ENCODE measurements at regions not wholly inside any gene's neighbourhood (a gene's known extent, or its start where the extent isn't known, plus 50 kb on each side); places are given as distances from the start of the nearest gene placed in this dataset.

DNA sequence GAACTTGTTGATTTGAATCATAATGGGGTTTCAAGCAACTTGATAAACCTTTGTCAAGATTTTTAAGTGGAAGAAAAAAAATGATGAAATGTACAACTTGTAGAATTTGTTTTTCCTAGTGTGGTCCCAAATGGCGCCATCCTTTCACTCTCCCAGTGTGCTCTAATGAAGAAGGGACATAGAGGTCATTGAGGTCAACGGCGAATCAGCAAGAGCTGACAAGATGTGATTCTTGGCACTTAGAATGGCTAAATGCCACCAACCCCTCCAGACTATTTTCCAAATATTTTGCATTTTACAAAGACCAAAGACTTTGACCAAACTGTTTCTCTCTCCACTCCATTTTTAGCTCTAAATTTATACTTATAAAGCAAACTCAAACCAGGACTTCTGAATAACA lies 320.2 kb upstream of the MME start:
- intact Hi-C loops (cut with micrococcal nuclease; ENCODE audit: unreplicated experiment): no loop called here
- no peaks in the 10 kb centered on the region for H3K27me3 ChIP-seq (replicated peaks; ENCODE audit: control insufficient read depth, insufficient read depth, low read length)

DNA sequence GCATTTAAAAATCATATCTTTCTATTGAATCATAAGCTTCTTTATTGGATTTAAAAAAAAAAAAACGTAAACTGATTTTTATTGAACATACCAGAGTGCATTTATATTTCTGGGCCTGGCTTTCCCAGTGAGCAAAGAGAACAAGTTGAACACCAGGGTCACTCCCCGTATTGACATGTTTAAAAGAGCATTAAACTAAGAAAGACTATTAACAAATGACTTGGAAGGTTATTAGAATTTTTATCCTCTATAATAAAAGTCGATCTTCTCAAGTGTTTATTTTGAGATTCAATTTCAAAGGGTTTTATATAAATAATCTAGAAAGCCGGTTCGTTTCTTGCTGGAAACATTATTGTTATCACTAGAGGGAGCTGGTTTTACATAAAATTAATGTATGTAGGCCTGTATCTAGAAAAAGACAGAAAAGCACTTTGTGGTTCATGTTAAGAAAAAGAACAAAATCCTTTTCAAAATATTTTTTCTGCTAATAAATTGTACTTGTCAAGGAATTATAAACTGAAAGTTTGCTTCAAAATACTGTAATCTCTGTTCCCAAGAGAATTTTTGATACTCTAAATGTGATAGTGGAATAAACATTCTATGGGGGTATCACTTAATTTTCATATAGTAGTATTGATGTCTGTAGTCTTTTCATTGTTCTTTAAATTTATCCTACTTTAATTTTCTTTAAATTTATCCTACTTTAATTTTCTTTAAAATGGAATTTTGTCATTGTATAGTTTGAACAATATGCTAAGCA lies 321.8 kb upstream of the MME start:
- BruUV-seq (replicated peaks): no TSS peak
- POLR2A ChIA-PET: no interaction called here
- CTCF ChIA-PET: no interaction called here
- no peaks in the 10 kb centered on the region; the same call in 1 of the 2 replicates for H3K9me3 ChIP-seq
- H3K4me1 ChIP-seq: no peaks in the 10 kb centered on the region
- intact Hi-C loops (cut with micrococcal nuclease; ENCODE audit: unreplicated experiment): loop anchor here (1.0 kb wide), 1 partner anchor 565 kb away; no protein-coding TSS in a partner anchor
- TF ChIP-seq, protein P1, sequence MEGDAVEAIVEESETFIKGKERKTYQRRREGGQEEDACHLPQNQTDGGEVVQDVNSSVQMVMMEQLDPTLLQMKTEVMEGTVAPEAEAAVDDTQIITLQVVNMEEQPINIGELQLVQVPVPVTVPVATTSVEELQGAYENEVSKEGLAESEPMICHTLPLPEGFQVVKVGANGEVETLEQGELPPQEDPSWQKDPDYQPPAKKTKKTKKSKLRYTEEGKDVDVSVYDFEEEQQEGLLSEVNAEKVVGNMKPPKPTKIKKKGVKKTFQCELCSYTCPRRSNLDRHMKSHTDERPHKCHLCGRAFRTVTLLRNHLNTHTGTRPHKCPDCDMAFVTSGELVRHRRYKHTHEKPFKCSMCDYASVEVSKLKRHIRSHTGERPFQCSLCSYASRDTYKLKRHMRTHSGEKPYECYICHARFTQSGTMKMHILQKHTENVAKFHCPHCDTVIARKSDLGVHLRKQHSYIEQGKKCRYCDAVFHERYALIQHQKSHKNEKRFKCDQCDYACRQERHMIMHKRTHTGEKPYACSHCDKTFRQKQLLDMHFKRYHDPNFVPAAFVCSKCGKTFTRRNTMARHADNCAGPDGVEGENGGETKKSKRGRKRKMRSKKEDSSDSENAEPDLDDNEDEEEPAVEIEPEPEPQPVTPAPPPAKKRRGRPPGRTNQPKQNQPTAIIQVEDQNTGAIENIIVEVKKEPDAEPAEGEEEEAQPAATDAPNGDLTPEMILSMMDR (IDR thresholded peaks at IDR 0.05; ENCODE audit: insufficient read depth in 1 of 2, low read depth in 1 of 2, low read length in 1 of 2, severe bottlenecking in 1 of 2, unreplicated experiment in 1 of 2): peak in 1 of 2 experiments; percentile 23
- no peak overlapping the region for H3K27ac Mint-ChIP-seq (ENCODE audit: unreplicated experiment)
- no peaks in the 10 kb centered on the region for H3K27me3 ChIP-seq (replicated peaks; ENCODE audit: control insufficient read depth, insufficient read depth, low read length)
- no peaks in the 10 kb centered on the region for H3K36me3 ChIP-seq (ENCODE audit: control insufficient read depth, insufficient read depth, low read length)
- H3K9me3 Mint-ChIP-seq (ENCODE audit: unreplicated experiment): no peaks in the 10 kb centered on the region
- H3K4me3 ChIP-seq (ENCODE audit: low read depth, low read length): no peak overlapping the region
- no peak for DNase-seq
- no peaks in the 10 kb centered on the region for H3K36me3 Mint-ChIP-seq (ENCODE audit: insufficient read depth, unreplicated experiment)
- H3K4me3 Mint-ChIP-seq (ENCODE audit: unreplicated experiment): no peak overlapping the region
- no peaks in the 10 kb centered on the region for H3K27me3 Mint-ChIP-seq (ENCODE audit: insufficient read depth, unreplicated experiment)
- no peaks in the 10 kb centered on the region for H3K4me1 Mint-ChIP-seq (ENCODE audit: low read depth, unreplicated experiment)

More for the DNA sequence above, 320.2 kb upstream of the MME start:
- H3K4me3 Mint-ChIP-seq (ENCODE audit: unreplicated experiment): no peak overlapping the region
- Histone ChIP-seq H3K36me3 (ENCODE audit: control insufficient read depth, insufficient read depth, low read length) (no peaks in the 10 kb centered on the region), H3K4me3 (ENCODE audit: low read depth, low read length) (no peak overlapping the region), H3K4me1 (no peaks in the 10 kb centered on the region), H3K9me3 (no peaks in the 10 kb centered on the region)
- DNase-seq: no peak
- H3K27ac Mint-ChIP-seq (ENCODE audit: unreplicated experiment): no peak overlapping the region
- no peaks in the 10 kb centered on the region for H3K4me1 Mint-ChIP-seq (ENCODE audit: low read depth, unreplicated experiment)
- H3K9me3 Mint-ChIP-seq (ENCODE audit: unreplicated experiment): no peaks in the 10 kb centered on the region
- no peaks in the 10 kb centered on the region for H3K27me3 Mint-ChIP-seq (ENCODE audit: insufficient read depth, unreplicated experiment)
- CTCF ChIA-PET: no interaction called here
- POLR2A ChIA-PET: no interaction called here
- H3K36me3 Mint-ChIP-seq (ENCODE audit: insufficient read depth, unreplicated experiment): no peaks in the 10 kb centered on the region
- TF ChIP-seq, protein P1 (IDR thresholded peaks at IDR 0.05; ENCODE audit: insufficient read depth in 1 of 2, low read depth in 1 of 2, low read length in 1 of 2, severe bottlenecking in 1 of 2, unreplicated experiment in 1 of 2): no peak
- BruUV-seq (replicated peaks): no TSS peak

DNA sequence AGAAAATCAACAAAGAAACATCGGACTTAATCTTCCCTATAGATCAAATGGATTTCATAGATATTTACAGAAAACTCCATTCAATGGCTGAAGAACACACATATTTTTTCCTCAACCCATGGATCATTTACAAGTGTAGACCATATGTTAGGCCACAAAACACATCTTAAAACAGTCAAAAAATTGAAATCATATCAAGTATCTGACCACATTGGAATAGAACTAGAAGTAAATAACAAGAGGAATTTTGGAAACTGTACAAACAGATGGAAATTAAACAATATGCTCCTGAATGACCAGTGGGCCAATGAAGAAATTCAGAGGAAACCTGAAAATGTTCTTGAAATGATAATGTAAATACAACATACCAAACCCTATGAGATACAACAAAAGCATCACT lies 323.1 kb upstream of the GPR149 start:
- no peak overlapping the region for H3K27ac Mint-ChIP-seq (ENCODE audit: unreplicated experiment)
- H3K4me1 ChIP-seq: no peaks in the 10 kb centered on the region
- ChIA-PET CTCF (no interaction called here), POLR2A (no interaction called here)
- no peaks in the 10 kb centered on the region for H3K27me3 Mint-ChIP-seq (ENCODE audit: insufficient read depth, unreplicated experiment)
- H3K36me3 Mint-ChIP-seq (ENCODE audit: insufficient read depth, unreplicated experiment): no peaks in the 10 kb centered on the region
- H3K4me1 Mint-ChIP-seq (ENCODE audit: low read depth, unreplicated experiment): no peaks in the 10 kb centered on the region
- TF ChIP-seq, protein P1 (IDR thresholded peaks at IDR 0.05; ENCODE audit: insufficient read depth in 1 of 2, low read depth in 1 of 2, low read length in 1 of 2, severe bottlenecking in 1 of 2, unreplicated experiment in 1 of 2): no peak
- H3K27me3 ChIP-seq (replicated peaks; ENCODE audit: control insufficient read depth, insufficient read depth, low read length): no peaks in the 10 kb centered on the region
- no peaks in the 10 kb centered on the region for H3K9me3 Mint-ChIP-seq (ENCODE audit: unreplicated experiment)
- DNase-seq: no peak
- no peak overlapping the region for H3K4me3 Mint-ChIP-seq (ENCODE audit: unreplicated experiment)
- BruUV-seq (replicated peaks): no TSS peak
- no peak overlapping the region for H3K4me3 ChIP-seq (ENCODE audit: low read depth, low read length)
- H3K36me3 ChIP-seq (ENCODE audit: control insufficient read depth, insufficient read depth, low read length): no peaks in the 10 kb centered on the region
- intact Hi-C loops (cut with micrococcal nuclease; ENCODE audit: unreplicated experiment): no loop called here
- H3K9me3 ChIP-seq: no peaks in the 10 kb centered on the region; the same call in 1 of the 2 replicates
